ENCODE measurements at regions not wholly inside any gene's neighbourhood (a gene's known extent, or its start where the extent isn't known, plus 50 kb on each side); places are given as distances from the start of the nearest gene placed in this dataset.

DNA sequence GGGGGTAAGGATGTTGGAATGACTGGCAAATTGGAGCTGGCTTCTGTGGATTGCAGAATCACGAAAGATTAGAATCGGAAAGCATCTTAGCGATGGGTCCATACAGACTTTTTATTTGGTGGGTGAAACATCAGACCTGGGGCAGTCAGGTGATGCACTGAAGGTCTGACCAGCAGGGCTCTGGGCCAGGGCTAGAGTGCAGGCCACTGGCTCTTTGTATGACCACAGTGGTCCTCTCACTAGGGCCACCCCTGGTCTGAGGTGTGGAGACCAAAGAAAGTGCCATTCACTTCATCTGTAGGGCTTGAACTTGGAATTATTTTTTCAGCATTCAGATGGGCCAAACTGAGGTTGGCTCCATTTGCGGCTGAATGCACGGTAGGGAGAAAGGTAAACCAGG, 306.4 kb downstream of the RPS6KC1 start:
- TF ChIP-seq, protein P1, sequence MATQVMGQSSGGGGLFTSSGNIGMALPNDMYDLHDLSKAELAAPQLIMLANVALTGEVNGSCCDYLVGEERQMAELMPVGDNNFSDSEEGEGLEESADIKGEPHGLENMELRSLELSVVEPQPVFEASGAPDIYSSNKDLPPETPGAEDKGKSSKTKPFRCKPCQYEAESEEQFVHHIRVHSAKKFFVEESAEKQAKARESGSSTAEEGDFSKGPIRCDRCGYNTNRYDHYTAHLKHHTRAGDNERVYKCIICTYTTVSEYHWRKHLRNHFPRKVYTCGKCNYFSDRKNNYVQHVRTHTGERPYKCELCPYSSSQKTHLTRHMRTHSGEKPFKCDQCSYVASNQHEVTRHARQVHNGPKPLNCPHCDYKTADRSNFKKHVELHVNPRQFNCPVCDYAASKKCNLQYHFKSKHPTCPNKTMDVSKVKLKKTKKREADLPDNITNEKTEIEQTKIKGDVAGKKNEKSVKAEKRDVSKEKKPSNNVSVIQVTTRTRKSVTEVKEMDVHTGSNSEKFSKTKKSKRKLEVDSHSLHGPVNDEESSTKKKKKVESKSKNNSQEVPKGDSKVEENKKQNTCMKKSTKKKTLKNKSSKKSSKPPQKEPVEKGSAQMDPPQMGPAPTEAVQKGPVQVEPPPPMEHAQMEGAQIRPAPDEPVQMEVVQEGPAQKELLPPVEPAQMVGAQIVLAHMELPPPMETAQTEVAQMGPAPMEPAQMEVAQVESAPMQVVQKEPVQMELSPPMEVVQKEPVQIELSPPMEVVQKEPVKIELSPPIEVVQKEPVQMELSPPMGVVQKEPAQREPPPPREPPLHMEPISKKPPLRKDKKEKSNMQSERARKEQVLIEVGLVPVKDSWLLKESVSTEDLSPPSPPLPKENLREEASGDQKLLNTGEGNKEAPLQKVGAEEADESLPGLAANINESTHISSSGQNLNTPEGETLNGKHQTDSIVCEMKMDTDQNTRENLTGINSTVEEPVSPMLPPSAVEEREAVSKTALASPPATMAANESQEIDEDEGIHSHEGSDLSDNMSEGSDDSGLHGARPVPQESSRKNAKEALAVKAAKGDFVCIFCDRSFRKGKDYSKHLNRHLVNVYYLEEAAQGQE (IDR thresholded peaks at IDR 0.05; ENCODE audit: insufficient read depth in 1 of 2, low read depth in 2 of 2, low read length in 2 of 2): no peak
- TF ChIP-seq SIN3A (IDR thresholded peaks at IDR 0.05; ENCODE audit: borderline replicate concordance, insufficient read depth, low read length) (no peak), POLR2AphosphoS5 (IDR thresholded peaks at IDR 0.05; ENCODE audit: low read depth, low read length) (no peak), FOXP2 (optimal IDR thresholded peaks at IDR 0.05; ENCODE audit: borderline replicate concordance, extremely low read depth, extremely low read length, insufficient read depth) (no peak), TAF1 (IDR thresholded peaks at IDR 0.05; ENCODE audit: borderline replicate concordance, insufficient read depth, low read length) (no peak)

DNA sequence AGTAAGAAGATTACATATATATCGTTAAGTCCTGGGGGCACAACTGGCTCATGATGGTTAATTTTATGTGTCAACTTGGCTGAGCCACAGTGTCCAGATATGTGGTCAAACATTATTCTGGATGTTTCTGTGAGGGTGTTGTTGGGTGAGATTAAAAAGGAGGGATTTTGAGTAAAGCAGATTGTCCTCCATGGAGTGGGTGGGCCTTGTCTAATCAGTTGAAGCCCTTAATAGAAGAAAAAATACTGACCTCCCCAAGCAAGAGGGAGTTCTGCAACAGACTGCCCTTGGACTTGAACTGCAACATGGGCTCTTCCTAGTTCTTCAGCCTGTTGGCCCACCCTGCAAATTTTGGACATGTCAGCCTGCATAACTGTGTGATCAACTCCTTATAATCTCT, 311.6 kb downstream of the RPS6KC1 start:
- TF ChIP-seq TAF1 (IDR thresholded peaks at IDR 0.05; ENCODE audit: borderline replicate concordance, insufficient read depth, low read length) (no peak), POLR2AphosphoS5 (IDR thresholded peaks at IDR 0.05; ENCODE audit: low read depth, low read length) (no peak), SIN3A (IDR thresholded peaks at IDR 0.05; ENCODE audit: borderline replicate concordance, insufficient read depth, low read length) (no peak), FOXP2 (optimal IDR thresholded peaks at IDR 0.05; ENCODE audit: borderline replicate concordance, extremely low read depth, extremely low read length, insufficient read depth) (no peak)
- TF ChIP-seq, protein P1 (IDR thresholded peaks at IDR 0.05; ENCODE audit: insufficient read depth in 1 of 2, low read depth in 2 of 2, low read length in 2 of 2): no peak

- no peak for TF ChIP-seq FOXP2 (optimal IDR thresholded peaks at IDR 0.05; ENCODE audit: borderline replicate concordance, extremely low read depth, extremely low read length, insufficient read depth)
- TF ChIP-seq, protein P1 (IDR thresholded peaks at IDR 0.05; ENCODE audit: insufficient read depth in 1 of 2, low read depth in 2 of 2, low read length in 2 of 2): no peak
- no peak for TF ChIP-seq TAF1 (IDR thresholded peaks at IDR 0.05; ENCODE audit: borderline replicate concordance, insufficient read depth, low read length)
- no peak for TF ChIP-seq POLR2AphosphoS5 (IDR thresholded peaks at IDR 0.05; ENCODE audit: low read depth, low read length)
- no peak for TF ChIP-seq SIN3A (IDR thresholded peaks at IDR 0.05; ENCODE audit: borderline replicate concordance, insufficient read depth, low read length)
Observed at GRCh38 chr1:213366141-213366831, 315.2 kb downstream of the RPS6KC1 start.

GRCh38 chr1:213369465-213369864, 318.4 kb downstream of the RPS6KC1 start:
- TF ChIP-seq POLR2AphosphoS5 (IDR thresholded peaks at IDR 0.05; ENCODE audit: low read depth, low read length) (no peak), FOXP2 (optimal IDR thresholded peaks at IDR 0.05; ENCODE audit: borderline replicate concordance, extremely low read depth, extremely low read length, insufficient read depth) (no peak), TAF1 (IDR thresholded peaks at IDR 0.05; ENCODE audit: borderline replicate concordance, insufficient read depth, low read length) (no peak), SIN3A (IDR thresholded peaks at IDR 0.05; ENCODE audit: borderline replicate concordance, insufficient read depth, low read length) (no peak)
- TF ChIP-seq, protein P1 (IDR thresholded peaks at IDR 0.05; ENCODE audit: insufficient read depth in 1 of 2, low read depth in 2 of 2, low read length in 2 of 2): no peak
